Heart left ventricle (tissue), 16 donors: ENCODE measurements at regions not wholly inside any gene's neighbourhood (a gene's known extent, or its start where the extent isn't known, plus 50 kb on each side); places are given as distances from the start of the nearest gene placed in this dataset.

ENCODE experiments used
- ATAC-seq, 4 donors: fragments of 200-7000 bp; cut with Tn5 transposase; one replicate each; pipeline ENCODE4 v1.9.1; 2020 to 2022; ENCODE audit warnings: moderate library complexity in 4 of 4, mild to moderate bottlenecking in 3 of 4, moderate number of reproducible peaks in 1 of 4
- DNase-seq, 5 donors: peaks; one replicate each; pipeline ENCODE4 v3.0.0-alpha.2; 2020
- H3K27ac ChIP-seq, 12 donors: fragments of 200-600 bp; sonication (generic) in 4 of 12; one replicate each; pipeline versions ENCODE4 v1.5.0 to v1.8.0; 2016 to 2022; ENCODE audit warnings: mild to moderate bottlenecking in 2 of 12
- H3K27me3 ChIP-seq, 9 donors: fragments of 200-600 bp; sonication (generic) in 2 of 9; one replicate each; pipeline versions ENCODE4 v1.5.1 to v1.8.0; 2016 to 2022; ENCODE audit warnings: mild to moderate bottlenecking in 3 of 9
- H3K36me3 ChIP-seq, 9 donors: fragments of 200-600 bp; sonication (generic) in 2 of 9; one replicate each; pipeline versions ENCODE4 v1.5.0 to v1.8.0; 2018 to 2022; ENCODE audit warnings: mild to moderate bottlenecking in 2 of 9
- H3K4me1 ChIP-seq, 12 donors: fragments of 200-600 bp; sonication (generic) in 4 of 12; one replicate each; pipeline versions ENCODE4 v1.5.0 to v1.8.0; 2016 to 2022; ENCODE audit warnings: mild to moderate bottlenecking in 3 of 12
- H3K4me3 ChIP-seq, 12 donors: fragments of 200-600 bp; sonication (generic) in 4 of 12; one replicate each; pipeline versions ENCODE4 v1.5.0 to v1.8.0; 2017 to 2022; ENCODE audit warnings: mild to moderate bottlenecking in 9 of 12, moderate library complexity in 4 of 12
- H3K9me3 ChIP-seq, 12 donors: fragments of 200-600 bp; sonication (generic) in 4 of 12; one replicate each; pipeline versions ENCODE4 v1.5.0 to v1.8.0; 2016 to 2022; ENCODE audit warnings: mild to moderate bottlenecking in 1 of 12
- POLR2A ChIP-seq, 2 donors: fragments of 450-650 bp; IDR thresholded peaks; one replicate each; pipeline ENCODE4 v1.6.1; 2017; ENCODE audit warnings: antibody characterized with exemption in 2 of 2, mild to moderate bottlenecking in 2 of 2, moderate library complexity in 2 of 2
- WGBS, 4 donors: extraction: QIAGEN DNeasy Blood & Tissue Kit in 2 of 4; methylation state at CpG; one replicate each; pipeline versions ENCODE4 v1.1.5 to v1.1.7; 2013 to 2018; 5-methylcytosine and 5-hydroxymethylcytosine counted together
- intact Hi-C, 10 donors: fragments of 100-400 bp; cut with DNase I; formaldehyde crosslinking; loops; one replicate each; pipeline versions ENCODE4 v1.11.1 to v1.14.2; 2022
- TF ChIP-seq, protein P1 (sequence below), 12 donors: fragments of 200-600 bp; sonication (generic) in 4 of 12; IDR thresholded peaks; one replicate each; pipeline versions ENCODE4 v1.5.0 to v1.8.0; 2018 to 2022; ENCODE audit warnings: antibody characterized with exemption in 12 of 12, mild to moderate bottlenecking in 5 of 12
- donor health status: ischemic (EF 13 %, LVEDD 7.1; RV severe dilation, severe dysfunction).
- donor health status: healthy with polysubstance abuse.
- donor health status: DM: no; HTN: yes; CAD: no.
- donor health status: DM: no; HTN: no; CAD: no.
- donor health status: ischemic (EF 25% LVEDD 6.9; RV normal size, moderate dysfunction).
- donor health status: ischemic (EF 25% LVEDD 5.7; RV mildly dilated, moderate dysfunction).
- donor health status: healthy.
- donor health status: DM: yes; HTN: yes; CAD: no.
- donor health status: ischemic (EF 35%, LVEDD 5.7; RV mildly dilated, moderate dysfunction).
- donor health status: nonischemic (EF 11% LVEDD 7.7; RV severe dilation, severe dysfunction).
- donor health status: DM: yes; HTN: yes; CAD: no.
- donor health status: PGD.
- donor health status: ischemic (EF 29% LVEDD 5.4; RV normal size, mild dysfunction).
- donor health status: nonischemic (EF 23%, LVEDD 6.1; RV moderate dilation, normal function).

GRCh38 chr12:13777374-13777773, 204.0 kb downstream of the GRIN2B start:
- DNase-seq (no peak), ATAC-seq (no peak)
- 76 to 92% (median 87%) methylated on average over 2 of the region's 2 CpGs for WGBS, 4 donors
- Histone ChIP-seq H3K4me1 (no peaks in the 10 kb centered on the region), H3K9me3 (no peaks in the 10 kb centered on the region), H3K36me3 (no peaks in the 10 kb centered on the region), H3K4me3 (no peak overlapping the region), H3K27ac (no peak overlapping the region), H3K27me3 (peaks cover 0 to 4% (median 0%) of the 10 kb centered on the region in 9 donors)
- TF ChIP-seq, protein P1, sequence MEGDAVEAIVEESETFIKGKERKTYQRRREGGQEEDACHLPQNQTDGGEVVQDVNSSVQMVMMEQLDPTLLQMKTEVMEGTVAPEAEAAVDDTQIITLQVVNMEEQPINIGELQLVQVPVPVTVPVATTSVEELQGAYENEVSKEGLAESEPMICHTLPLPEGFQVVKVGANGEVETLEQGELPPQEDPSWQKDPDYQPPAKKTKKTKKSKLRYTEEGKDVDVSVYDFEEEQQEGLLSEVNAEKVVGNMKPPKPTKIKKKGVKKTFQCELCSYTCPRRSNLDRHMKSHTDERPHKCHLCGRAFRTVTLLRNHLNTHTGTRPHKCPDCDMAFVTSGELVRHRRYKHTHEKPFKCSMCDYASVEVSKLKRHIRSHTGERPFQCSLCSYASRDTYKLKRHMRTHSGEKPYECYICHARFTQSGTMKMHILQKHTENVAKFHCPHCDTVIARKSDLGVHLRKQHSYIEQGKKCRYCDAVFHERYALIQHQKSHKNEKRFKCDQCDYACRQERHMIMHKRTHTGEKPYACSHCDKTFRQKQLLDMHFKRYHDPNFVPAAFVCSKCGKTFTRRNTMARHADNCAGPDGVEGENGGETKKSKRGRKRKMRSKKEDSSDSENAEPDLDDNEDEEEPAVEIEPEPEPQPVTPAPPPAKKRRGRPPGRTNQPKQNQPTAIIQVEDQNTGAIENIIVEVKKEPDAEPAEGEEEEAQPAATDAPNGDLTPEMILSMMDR (IDR thresholded peaks at IDR 0.05): no peak
- no peak for TF ChIP-seq POLR2A (IDR thresholded peaks at IDR 0.05)
- intact Hi-C loops: no loop called here

- ATAC-seq (no peak), DNase-seq (no peak)
- TF ChIP-seq, protein P1 (IDR thresholded peaks at IDR 0.05): no peak
- no peak for TF ChIP-seq POLR2A (IDR thresholded peaks at IDR 0.05)
- 53 to 81% (median 78%) methylated on average over 3 of the region's 3 CpGs for WGBS, 4 donors
- H3K36me3 ChIP-seq: no peaks in the 10 kb centered on the region
- H3K27me3 ChIP-seq: peaks cover 0 to 2% (median 0%) of the 10 kb centered on the region in 9 donors
- no peak overlapping the region for H3K27ac ChIP-seq
- intact Hi-C loops: no loop called here
- H3K4me1 ChIP-seq: no peaks in the 10 kb centered on the region
- no peak overlapping the region for H3K4me3 ChIP-seq
- no peaks in the 10 kb centered on the region for H3K9me3 ChIP-seq
Measured at GRCh38 chr12:13772264-13772663, 209.1 kb downstream of the GRIN2B start.

GRCh38 chr12:13770576-13770975, 210.8 kb downstream of the GRIN2B start:
- 66 to 90% (median 78%) methylated on average over 3 of the region's 3 CpGs for WGBS, 4 donors
- no peak for ATAC-seq
- Histone ChIP-seq H3K27me3 (peaks cover 0 to 2% (median 0%) of the 10 kb centered on the region in 9 donors), H3K4me3 (no peak overlapping the region), H3K4me1 (no peaks in the 10 kb centered on the region), H3K27ac (no peak overlapping the region), H3K36me3 (no peaks in the 10 kb centered on the region), H3K9me3 (no peaks in the 10 kb centered on the region)
- no peak for DNase-seq
- no peak for TF ChIP-seq POLR2A (IDR thresholded peaks at IDR 0.05)
- TF ChIP-seq, protein P1 (IDR thresholded peaks at IDR 0.05): no peak
- intact Hi-C loops: no loop called here

GRCh38 chr12:13769966-13770365, 211.4 kb downstream of the GRIN2B start:
- ATAC-seq: no peak
- no peak for TF ChIP-seq POLR2A (IDR thresholded peaks at IDR 0.05)
- TF ChIP-seq, protein P1 (IDR thresholded peaks at IDR 0.05): no peak

More at GRCh38 chr12:13769966-13770365, 211.4 kb downstream of the GRIN2B start:
- H3K4me3 ChIP-seq: no peak overlapping the region
- intact Hi-C loops: no loop called here
- H3K27ac ChIP-seq: no peak overlapping the region
- no peaks in the 10 kb centered on the region for H3K4me1 ChIP-seq
- peaks cover 0 to 2% (median 0%) of the 10 kb centered on the region in 9 donors for H3K27me3 ChIP-seq
- no peaks in the 10 kb centered on the region for H3K9me3 ChIP-seq
- no peaks in the 10 kb centered on the region for H3K36me3 ChIP-seq
- DNase-seq: no peak
